Parathyroid adenoma (tissue), 2 donors: ENCODE measurements at regions not wholly inside any gene's neighbourhood (a gene's known extent, or its start where the extent isn't known, plus 50 kb on each side); places are given as distances from the start of the nearest gene placed in this dataset.
"Not testable (repeated sequence)": the region's sequence is repeated elsewhere in the genome, so short reads cannot be mapped to it uniquely, and the experiment has no call there.

ENCODE experiments used
- H2AFZ ChIP-seq: fragments of 300-600 bp; sonication (generic); one replicate; pipeline ENCODE4 v1.7.0; 2017; ENCODE audit warnings: antibody characterized with exemption, mild to moderate bottlenecking
- H3K27ac ChIP-seq: fragments of 300-600 bp; sonication (generic); one replicate; pipeline ENCODE4 v1.7.0; 2017
- H3K27me3 ChIP-seq: fragments of 300-600 bp; sonication (generic); one replicate; pipeline ENCODE4 v1.7.0; 2017; ENCODE audit warnings: low read length; ENCODE audit not compliant: control insufficient read depth, insufficient read depth
- H3K36me3 ChIP-seq: fragments of 300-600 bp; sonication (generic); one replicate; pipeline ENCODE4 v1.7.0; 2017; ENCODE audit warnings: low read length; ENCODE audit not compliant: control insufficient read depth, insufficient read depth
- H3K4me1 ChIP-seq: fragments of 300-600 bp; sonication (generic); one replicate; pipeline ENCODE4 v1.7.0; 2017; ENCODE audit warnings: control low read depth
- H3K4me2 ChIP-seq: fragments of 300-600 bp; sonication (generic); one replicate; pipeline ENCODE4 v1.7.0; 2017; ENCODE audit warnings: low read length
- H3K4me3 ChIP-seq: fragments of 300-600 bp; sonication (generic); one replicate; pipeline ENCODE4 v1.7.0; 2017; ENCODE audit warnings: low read depth, low read length
- H3K79me2 ChIP-seq: fragments of 300-600 bp; sonication (generic); one replicate; pipeline ENCODE4 v1.7.0; 2017; ENCODE audit warnings: control low read depth
- H3K9ac ChIP-seq: fragments of 300-600 bp; sonication (generic); one replicate; pipeline ENCODE4 v1.7.0; 2017; ENCODE audit warnings: mild to moderate bottlenecking
- H3K9me3 ChIP-seq: fragments of 300-600 bp; sonication (generic); one replicate; pipeline ENCODE4 v1.7.0; 2017; ENCODE audit warnings: low read length; ENCODE audit not compliant: control insufficient read depth
- TF ChIP-seq, protein P1 (sequence below): fragments of 300-600 bp; sonication (generic); IDR thresholded peaks from one replicate; pipeline ENCODE4 v1.7.0; 2017; ENCODE audit warnings: antibody characterized with exemption, mild to moderate bottlenecking
- donor health status: primary hyperparathyroidism.

DNA sequence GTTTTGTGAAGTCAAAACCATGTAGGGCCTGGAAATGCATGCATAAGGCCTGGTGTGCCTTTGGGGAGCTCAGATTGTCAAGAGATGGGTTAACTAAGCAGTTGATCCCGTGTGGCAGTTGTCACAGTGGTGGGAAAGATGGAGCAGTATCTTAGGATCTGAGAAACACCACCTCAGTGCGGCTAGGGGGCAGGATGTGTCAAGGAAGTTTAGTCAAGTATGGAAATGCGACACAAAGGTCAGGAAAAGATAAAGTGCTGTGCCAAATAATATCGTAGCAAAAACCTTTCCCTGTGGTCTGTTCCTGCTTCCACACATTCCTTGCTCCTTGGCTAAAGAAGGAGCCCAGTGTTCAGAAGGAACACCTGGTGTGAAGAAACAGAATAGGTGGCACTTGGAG is 396.4 kb downstream of the EDEM1 start:
- no peaks in the 10 kb centered on the region for H3K36me3 ChIP-seq
- no peaks in the 10 kb centered on the region for H3K4me1 ChIP-seq
- no peak overlapping the region for H3K4me3 ChIP-seq
- H3K79me2 ChIP-seq, result no peaks in the 10 kb centered on the region
- H3K4me2 ChIP-seq, result no peak overlapping the region
- TF ChIP-seq, protein P1, sequence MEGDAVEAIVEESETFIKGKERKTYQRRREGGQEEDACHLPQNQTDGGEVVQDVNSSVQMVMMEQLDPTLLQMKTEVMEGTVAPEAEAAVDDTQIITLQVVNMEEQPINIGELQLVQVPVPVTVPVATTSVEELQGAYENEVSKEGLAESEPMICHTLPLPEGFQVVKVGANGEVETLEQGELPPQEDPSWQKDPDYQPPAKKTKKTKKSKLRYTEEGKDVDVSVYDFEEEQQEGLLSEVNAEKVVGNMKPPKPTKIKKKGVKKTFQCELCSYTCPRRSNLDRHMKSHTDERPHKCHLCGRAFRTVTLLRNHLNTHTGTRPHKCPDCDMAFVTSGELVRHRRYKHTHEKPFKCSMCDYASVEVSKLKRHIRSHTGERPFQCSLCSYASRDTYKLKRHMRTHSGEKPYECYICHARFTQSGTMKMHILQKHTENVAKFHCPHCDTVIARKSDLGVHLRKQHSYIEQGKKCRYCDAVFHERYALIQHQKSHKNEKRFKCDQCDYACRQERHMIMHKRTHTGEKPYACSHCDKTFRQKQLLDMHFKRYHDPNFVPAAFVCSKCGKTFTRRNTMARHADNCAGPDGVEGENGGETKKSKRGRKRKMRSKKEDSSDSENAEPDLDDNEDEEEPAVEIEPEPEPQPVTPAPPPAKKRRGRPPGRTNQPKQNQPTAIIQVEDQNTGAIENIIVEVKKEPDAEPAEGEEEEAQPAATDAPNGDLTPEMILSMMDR, result no peak
- H3K27ac ChIP-seq, result no peak overlapping the region
- H2AFZ ChIP-seq, result no peak overlapping the region
- no peak overlapping the region for H3K9ac ChIP-seq
- no peaks in the 10 kb centered on the region for H3K9me3 ChIP-seq
- H3K27me3 ChIP-seq, result no peaks in the 10 kb centered on the region

DNA sequence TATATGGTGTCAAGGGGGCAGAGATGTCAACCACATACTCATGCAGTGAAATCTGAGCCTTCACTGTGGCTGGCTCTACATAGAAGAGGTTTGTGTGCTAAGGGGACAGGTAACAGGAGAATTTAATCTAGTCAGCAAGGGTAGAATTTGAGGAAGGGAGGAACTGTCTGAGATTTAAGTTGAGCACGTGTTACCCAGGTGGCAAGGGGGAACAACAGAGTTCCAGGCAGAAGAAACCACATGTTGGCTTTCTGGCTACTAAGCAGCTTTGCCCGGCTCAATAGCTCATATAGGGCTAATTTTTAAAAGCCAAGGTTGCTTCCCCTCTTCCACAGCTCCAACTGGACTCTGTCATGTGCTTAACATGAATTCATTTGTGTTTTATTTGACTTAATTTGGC is 397.6 kb downstream of the EDEM1 start:
- Histone ChIP-seq H3K4me1 (no peaks in the 10 kb centered on the region), H2AFZ (no peak overlapping the region), H3K36me3 (no peaks in the 10 kb centered on the region), H3K79me2 (no peaks in the 10 kb centered on the region), H3K9me3 (no peaks in the 10 kb centered on the region), H3K9ac (no peak overlapping the region), H3K4me3 (no peak overlapping the region), H3K27ac (no peak overlapping the region), H3K27me3 (no peaks in the 10 kb centered on the region), H3K4me2 (no peak overlapping the region)
- TF ChIP-seq, protein P1, result no peak

DNA sequence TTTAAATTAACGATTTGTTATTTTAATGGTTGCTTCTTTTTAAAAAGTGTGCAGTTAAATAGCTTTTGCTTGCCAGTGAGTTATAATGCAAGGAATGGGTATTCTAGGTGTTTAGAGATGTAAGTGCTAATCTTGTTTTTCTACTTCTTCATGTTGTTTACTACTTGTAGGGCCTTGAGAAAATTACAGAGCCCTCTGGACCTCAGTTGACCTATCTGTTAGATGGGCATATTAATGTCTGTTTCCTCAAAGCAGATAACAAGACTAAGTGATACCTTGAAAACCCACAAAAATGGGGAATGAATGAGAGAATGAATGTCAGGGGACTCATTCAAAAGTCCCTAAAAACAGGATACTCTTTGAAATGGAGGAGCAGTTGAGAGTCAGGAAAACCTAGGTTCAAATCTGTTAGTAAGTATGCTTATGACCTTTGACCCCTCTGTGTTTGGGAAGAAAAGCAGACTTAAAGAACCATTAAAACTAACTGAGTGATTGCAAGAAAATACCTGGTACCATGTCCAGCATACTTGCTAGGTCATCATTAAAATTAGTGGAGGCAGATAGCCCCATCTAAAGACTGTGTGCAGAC is 419.5 kb downstream of the EDEM1 start:
- Histone ChIP-seq H3K9me3 (no peaks in the 10 kb centered on the region), H3K9ac (no peak overlapping the region), H3K4me1 (no peaks in the 10 kb centered on the region), H3K27me3 (no peaks in the 10 kb centered on the region), H2AFZ (no peak overlapping the region), H3K27ac (no peak overlapping the region), H3K4me2 (no peak overlapping the region), H3K79me2 (no peaks in the 10 kb centered on the region), H3K36me3 (no peaks in the 10 kb centered on the region), H3K4me3 (no peak overlapping the region)
- TF ChIP-seq, protein P1, result no peak

DNA sequence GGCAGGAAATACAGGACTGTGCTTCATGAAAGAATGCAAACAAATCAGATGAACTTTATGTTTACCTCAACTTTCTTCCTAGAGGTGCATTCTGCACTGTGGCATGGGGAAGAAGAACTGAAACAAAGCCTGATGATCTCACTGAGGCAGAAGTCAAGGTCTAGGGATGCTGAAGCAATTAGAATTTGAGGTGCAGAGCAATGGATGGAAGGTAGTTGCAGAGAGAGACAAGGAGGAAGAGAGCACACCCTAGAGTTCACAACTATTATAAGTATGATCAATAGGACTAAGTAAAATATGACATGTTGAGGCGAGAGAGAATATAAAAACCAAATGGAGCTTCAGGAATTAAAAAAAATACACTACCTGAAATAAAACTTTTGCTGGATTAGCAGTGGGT is 420.1 kb downstream of the EDEM1 start:
- Histone ChIP-seq H3K27ac (no peak overlapping the region), H3K36me3 (no peaks in the 10 kb centered on the region), H3K79me2 (no peaks in the 10 kb centered on the region), H3K4me2 (no peak overlapping the region), H3K27me3 (no peaks in the 10 kb centered on the region), H3K4me3 (no peak overlapping the region), H3K4me1 (no peaks in the 10 kb centered on the region), H3K9ac (no peak overlapping the region), H2AFZ (no peak overlapping the region), H3K9me3 (no peaks in the 10 kb centered on the region)
- TF ChIP-seq, protein P1, result no peak

DNA sequence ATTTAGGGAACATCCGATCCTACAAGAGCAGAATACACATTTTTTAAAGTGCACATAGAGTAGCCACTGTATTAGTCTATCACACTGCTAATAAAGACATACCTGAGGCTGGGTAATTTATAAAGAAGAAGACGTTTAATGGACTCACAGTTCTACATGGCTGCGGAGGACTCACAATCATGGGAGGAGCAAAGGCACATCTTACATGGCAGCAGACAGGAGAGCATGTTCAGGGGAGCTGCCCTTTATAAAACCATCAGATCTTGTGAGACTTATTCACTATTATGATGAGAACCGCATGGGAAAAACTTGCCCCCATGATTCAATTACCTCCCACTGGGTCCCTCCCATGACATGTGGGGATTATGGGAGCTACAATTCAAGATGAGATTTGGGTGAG is 421.5 kb downstream of the EDEM1 start:
- H3K27ac ChIP-seq, H3K9ac ChIP-seq, H2AFZ ChIP-seq, H3K4me3 ChIP-seq, H3K79me2 ChIP-seq, H3K27me3 ChIP-seq, H3K4me2 ChIP-seq, H3K36me3 ChIP-seq, H3K4me1 ChIP-seq, H3K9me3 ChIP-seq: not testable (repeated sequence)
